Upper lobe of left lung (tissue), 6 donors: ENCODE measurements at regions not wholly inside any gene's neighbourhood (a gene's known extent, or its start where the extent isn't known, plus 50 kb on each side); places are given as distances from the start of the nearest gene placed in this dataset.

Experiments used
- ATAC-seq, 2 donors: fragments of 200-7000 bp; cut with Tn5 transposase; one replicate each; pipeline ENCODE4 v1.9.1; 2022; ENCODE audit warnings: mild to moderate bottlenecking in 2 of 2, moderate library complexity in 2 of 2; ENCODE audit not compliant: low FRiP score in 2 of 2
- DNase-seq, 2 donors: peaks; one replicate each; pipeline ENCODE4 v3.0.0-alpha.2; 2019 to 2020
- H3K27ac ChIP-seq, 4 donors: fragments of 200-600 bp; sonication (generic); one replicate each; pipeline ENCODE4 v1.5.1; 2016 to 2019
- H3K27me3 ChIP-seq, 4 donors: fragments of 200-600 bp; sonication (generic); one replicate each; pipeline ENCODE4 v1.5.1; 2017 to 2019
- H3K36me3 ChIP-seq, 4 donors: fragments of 200-600 bp; sonication (generic); one replicate each; pipeline ENCODE4 v1.5.1; 2016 to 2019
- H3K4me1 ChIP-seq, 4 donors: fragments of 200-600 bp; sonication (generic); one replicate each; pipeline ENCODE4 v1.5.1; 2018 to 2019
- H3K4me3 ChIP-seq, 4 donors: fragments of 200-600 bp; sonication (generic); one replicate each; pipeline ENCODE4 v1.5.1; 2017 to 2019; ENCODE audit warnings: mild to moderate bottlenecking in 2 of 4, moderate library complexity in 1 of 4
- H3K9me3 ChIP-seq, 4 donors: fragments of 200-600 bp; sonication (generic); one replicate each; pipeline ENCODE4 v1.5.1; 2018 to 2019
- EP300 ChIP-seq, 4 donors: sonication (generic); formaldehyde crosslinking; IDR thresholded peaks; one replicate each; pipeline ENCODE4 v1.5.1; 2017; ENCODE audit warnings: antibody characterized with exemption in 4 of 4, control low read depth in 2 of 4
- POLR2A ChIP-seq, 4 donors: fragments of 450-650 bp; IDR thresholded peaks; one replicate each; pipeline ENCODE4 v1.5.1; 2016 to 2017; ENCODE audit warnings: antibody characterized with exemption in 4 of 4, mild to moderate bottlenecking in 2 of 4
- POLR2AphosphoS5 ChIP-seq, 2 donors: sonication (generic); formaldehyde crosslinking; IDR thresholded peaks; one replicate each; pipeline ENCODE4 v1.5.1; 2017; ENCODE audit warnings: antibody characterized with exemption in 2 of 2
- WGBS, 2 donors: methylation state at CpG; one replicate each; pipeline ENCODE4 v1.1.5; 2017 to 2018; 5-methylcytosine and 5-hydroxymethylcytosine counted together
- TF ChIP-seq, protein P1 (sequence below), 6 experiments: fragments of 450-650 bp in 4 of 6; fragments of 200-600 bp in 2 of 6; sonication (generic) in 2 of 6; IDR thresholded peaks; one replicate each; pipeline ENCODE4 v1.5.1; 2016 to 2019; ENCODE audit warnings: antibody characterized with exemption in 6 of 6
- donor health status: DM: no; HTN: no; CAD: no; lungs with moderate emphysema.
- donor health status: DM: no; HTN: yes; CAD: no; lungs with severe emphysema.

DNA sequence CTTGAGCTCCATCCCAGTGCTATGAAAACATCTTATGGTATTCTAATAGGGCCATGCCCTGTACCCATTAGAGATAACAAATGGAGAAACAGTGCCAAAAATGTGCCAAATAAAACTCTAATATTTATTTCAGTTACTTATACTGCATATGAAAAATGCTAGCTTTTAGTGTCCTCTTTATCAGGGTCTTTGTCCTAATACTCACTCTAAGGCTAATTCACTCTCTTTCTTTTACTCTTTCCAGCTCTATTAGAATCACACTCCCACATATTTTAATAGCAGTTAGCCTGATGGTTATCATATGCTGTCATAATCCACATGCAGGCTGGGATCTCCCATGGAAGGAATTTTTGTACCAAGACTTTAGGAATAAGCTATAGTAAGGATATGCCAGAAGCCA is 408.4 kb downstream of the ETV1 start:
- ATAC-seq (no peak), DNase-seq (no peak)

DNA sequence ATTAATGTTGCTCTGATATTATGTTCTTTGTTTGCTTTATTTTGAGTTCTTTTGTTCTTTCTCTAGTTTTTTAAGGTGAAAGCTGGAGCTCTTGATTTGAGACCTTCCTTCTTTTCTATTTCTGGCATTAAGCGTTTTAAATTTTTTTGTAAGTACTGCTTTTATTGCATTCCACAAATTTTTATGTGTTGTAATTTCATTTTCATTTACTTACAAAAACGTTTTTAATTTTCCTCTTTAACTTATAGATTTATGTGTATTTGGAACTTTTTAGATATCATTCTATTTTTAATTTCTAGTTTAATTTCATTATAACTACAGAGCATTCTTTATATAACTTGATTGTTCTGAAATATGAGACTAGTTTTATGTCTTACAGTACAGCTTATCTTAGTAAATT is 395.6 kb downstream of the ETV1 start:
- no peak overlapping the region for H3K27ac ChIP-seq
- DNase-seq (no peak), ATAC-seq (no peak)
- WGBS, 2 donors = 58 to 64% methylated on average over 2 of the region's 2 CpGs
- no peak overlapping the region for H3K4me3 ChIP-seq
- peaks cover 0 to 4% (median 0%) of the 10 kb centered on the region in 4 donors for H3K9me3 ChIP-seq
- TF ChIP-seq EP300 (IDR thresholded peaks at IDR 0.05) = no peak
- no peak for TF ChIP-seq POLR2A (IDR thresholded peaks at IDR 0.05)
- TF ChIP-seq, protein P1, sequence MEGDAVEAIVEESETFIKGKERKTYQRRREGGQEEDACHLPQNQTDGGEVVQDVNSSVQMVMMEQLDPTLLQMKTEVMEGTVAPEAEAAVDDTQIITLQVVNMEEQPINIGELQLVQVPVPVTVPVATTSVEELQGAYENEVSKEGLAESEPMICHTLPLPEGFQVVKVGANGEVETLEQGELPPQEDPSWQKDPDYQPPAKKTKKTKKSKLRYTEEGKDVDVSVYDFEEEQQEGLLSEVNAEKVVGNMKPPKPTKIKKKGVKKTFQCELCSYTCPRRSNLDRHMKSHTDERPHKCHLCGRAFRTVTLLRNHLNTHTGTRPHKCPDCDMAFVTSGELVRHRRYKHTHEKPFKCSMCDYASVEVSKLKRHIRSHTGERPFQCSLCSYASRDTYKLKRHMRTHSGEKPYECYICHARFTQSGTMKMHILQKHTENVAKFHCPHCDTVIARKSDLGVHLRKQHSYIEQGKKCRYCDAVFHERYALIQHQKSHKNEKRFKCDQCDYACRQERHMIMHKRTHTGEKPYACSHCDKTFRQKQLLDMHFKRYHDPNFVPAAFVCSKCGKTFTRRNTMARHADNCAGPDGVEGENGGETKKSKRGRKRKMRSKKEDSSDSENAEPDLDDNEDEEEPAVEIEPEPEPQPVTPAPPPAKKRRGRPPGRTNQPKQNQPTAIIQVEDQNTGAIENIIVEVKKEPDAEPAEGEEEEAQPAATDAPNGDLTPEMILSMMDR (IDR thresholded peaks at IDR 0.05) = no peak
- no peak for TF ChIP-seq POLR2AphosphoS5 (IDR thresholded peaks at IDR 0.05)
- no peaks in the 10 kb centered on the region for H3K36me3 ChIP-seq
- no peaks in the 10 kb centered on the region for H3K27me3 ChIP-seq
- no peaks in the 10 kb centered on the region for H3K4me1 ChIP-seq

More for the DNA sequence above, 408.4 kb downstream of the ETV1 start:
- Histone ChIP-seq H3K27me3 (no peaks in the 10 kb centered on the region), H3K9me3 (no peaks in the 10 kb centered on the region), H3K4me1 (no peaks in the 10 kb centered on the region), H3K36me3 (no peaks in the 10 kb centered on the region), H3K4me3 (no peak overlapping the region), H3K27ac (no peak overlapping the region)
- TF ChIP-seq POLR2A (IDR thresholded peaks at IDR 0.05) (no peak), EP300 (IDR thresholded peaks at IDR 0.05) (no peak)

DNA sequence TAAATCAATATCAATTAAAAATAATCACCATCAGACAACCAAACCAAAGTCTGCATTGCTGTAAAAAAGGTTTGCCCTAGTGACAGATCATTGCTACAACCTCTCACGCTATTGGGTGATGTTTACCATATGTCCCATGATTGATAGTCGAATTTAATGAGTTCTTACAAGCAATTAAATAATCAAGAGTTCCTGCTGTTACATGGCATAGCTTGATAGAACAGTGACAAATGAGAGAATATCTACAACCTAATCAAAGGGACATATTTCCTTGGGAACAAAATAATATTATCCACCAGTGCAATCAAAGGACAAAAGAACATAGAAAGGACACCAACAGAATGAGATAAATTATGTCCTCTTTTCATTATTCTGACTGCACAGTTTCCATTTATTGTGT is 387.4 kb downstream of the ETV1 start:
- no peak for TF ChIP-seq POLR2AphosphoS5 (IDR thresholded peaks at IDR 0.05)
- TF ChIP-seq, protein P1 (IDR thresholded peaks at IDR 0.05) = no peak
- no peaks in the 10 kb centered on the region for H3K9me3 ChIP-seq
- H3K36me3 ChIP-seq = no peaks in the 10 kb centered on the region
- whole genome bisulfite sequencing, 2 donors = 66 to 69% methylated on average over 2 of the region's 2 CpGs
- H3K4me3 ChIP-seq = no peak overlapping the region
- ATAC-seq (no peak), DNase-seq (no peak)
- no peaks in the 10 kb centered on the region for H3K4me1 ChIP-seq
- no peak overlapping the region for H3K27ac ChIP-seq
- H3K27me3 ChIP-seq = no peaks in the 10 kb centered on the region

DNA sequence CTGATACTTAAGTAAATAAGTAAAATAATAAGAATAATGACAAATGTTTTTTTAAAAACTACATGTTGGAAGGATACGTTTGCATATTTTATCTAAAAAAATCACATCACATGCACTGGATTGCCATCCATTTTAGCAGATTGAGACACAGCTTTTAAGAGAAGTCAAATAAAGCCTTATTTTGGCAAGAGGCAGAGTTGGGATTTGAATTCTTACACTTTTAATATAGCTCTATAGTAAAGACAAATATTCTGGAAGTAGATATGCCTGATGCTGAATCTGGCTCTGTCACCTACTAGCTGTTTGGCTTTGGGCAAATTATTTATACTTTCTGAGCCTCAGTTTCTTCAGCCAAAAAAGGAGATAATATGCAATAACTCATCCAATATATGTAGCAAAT is 386.4 kb downstream of the ETV1 start:
- Histone ChIP-seq H3K9me3 (peaks cover 0 to 5% (median 0%) of the 10 kb centered on the region in 4 donors), H3K27ac (no peak overlapping the region), H3K4me3 (no peak overlapping the region), H3K4me1 (no peaks in the 10 kb centered on the region), H3K36me3 (no peaks in the 10 kb centered on the region), H3K27me3 (no peaks in the 10 kb centered on the region)
- 77 to 88% methylated on average over 1 of the region's 1 CpG for WGBS, 2 donors
- DNase-seq (no peak), ATAC-seq (no peak)
- TF ChIP-seq POLR2A (IDR thresholded peaks at IDR 0.05) (no peak), POLR2AphosphoS5 (IDR thresholded peaks at IDR 0.05) (no peak), EP300 (IDR thresholded peaks at IDR 0.05) (no peak)
- TF ChIP-seq, protein P1 (IDR thresholded peaks at IDR 0.05) = no peak

DNA sequence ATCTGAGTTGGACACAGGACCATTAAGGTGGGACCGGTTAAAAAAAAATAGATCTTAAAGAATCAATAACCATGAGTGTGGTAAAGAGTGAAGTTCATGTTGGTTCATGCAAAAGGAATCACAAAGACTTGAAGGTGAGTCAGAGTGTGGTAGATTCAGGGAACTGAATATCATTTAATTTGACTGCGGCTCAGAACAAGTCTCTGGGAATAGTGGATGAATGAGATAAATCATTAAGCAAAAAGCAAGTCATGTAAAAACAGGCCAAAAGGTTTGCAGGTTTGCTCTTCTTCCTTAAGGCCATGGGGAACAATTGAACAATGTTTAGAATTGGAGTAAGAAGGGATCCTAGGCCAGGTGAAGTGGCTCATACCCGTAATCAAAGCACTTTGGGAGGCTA is 385.8 kb downstream of the ETV1 start:
- ATAC-seq = no peak
- 76 to 79% methylated on average over 3 of the region's 3 CpGs for WGBS, 2 donors
- DNase-seq = no peak

More for the DNA sequence above, 385.8 kb downstream of the ETV1 start:
- H3K9me3 ChIP-seq = peaks cover 0 to 5% (median 0%) of the 10 kb centered on the region in 4 donors
- H3K4me3 ChIP-seq = no peak overlapping the region
- no peaks in the 10 kb centered on the region for H3K4me1 ChIP-seq
- TF ChIP-seq EP300 (IDR thresholded peaks at IDR 0.05) (no peak), POLR2A (IDR thresholded peaks at IDR 0.05) (no peak), POLR2AphosphoS5 (IDR thresholded peaks at IDR 0.05) (no peak)
- TF ChIP-seq, protein P1 (IDR thresholded peaks at IDR 0.05) = no peak
- no peaks in the 10 kb centered on the region for H3K36me3 ChIP-seq
- H3K27me3 ChIP-seq = no peaks in the 10 kb centered on the region
- no peak overlapping the region for H3K27ac ChIP-seq
